GM19397 (cell line): ENCODE measurements at regions not wholly inside any gene's neighbourhood (a gene's known extent, or its start where the extent isn't known, plus 50 kb on each side); places are given as distances from the start of the nearest gene placed in this dataset.
A peak's percentile ranks its signal among the peaks of the same experiment; 100 is the strongest.

Source experiments
- ATAC-seq: cut with Tn5 transposase; IDR thresholded peaks from one replicate; pipeline ENCODE4 v1.9.1; 2021; ENCODE audit warnings: mild to moderate bottlenecking, moderate library complexity; ENCODE audit not compliant: unreplicated experiment

DNA sequence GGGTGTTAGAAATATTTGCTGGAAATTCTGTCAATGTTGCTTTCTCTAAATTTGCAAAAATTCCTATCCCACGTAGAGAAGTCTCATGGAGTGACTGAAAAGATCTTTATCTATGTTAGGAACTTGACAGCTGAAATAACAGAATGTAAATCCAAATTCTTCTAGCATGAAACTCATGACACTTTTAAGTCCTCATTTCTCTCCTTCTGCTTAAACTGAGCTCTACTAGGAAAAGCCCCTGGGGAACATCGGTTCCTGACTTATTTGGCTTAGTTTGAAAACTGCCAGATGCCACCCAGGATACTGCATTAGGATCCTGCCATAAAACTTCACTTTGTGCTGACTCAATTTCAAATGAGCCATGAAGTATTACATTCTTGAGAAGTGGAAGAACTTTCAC is 426.0 kb downstream of the GALC start:
- no peak for ATAC-seq

DNA sequence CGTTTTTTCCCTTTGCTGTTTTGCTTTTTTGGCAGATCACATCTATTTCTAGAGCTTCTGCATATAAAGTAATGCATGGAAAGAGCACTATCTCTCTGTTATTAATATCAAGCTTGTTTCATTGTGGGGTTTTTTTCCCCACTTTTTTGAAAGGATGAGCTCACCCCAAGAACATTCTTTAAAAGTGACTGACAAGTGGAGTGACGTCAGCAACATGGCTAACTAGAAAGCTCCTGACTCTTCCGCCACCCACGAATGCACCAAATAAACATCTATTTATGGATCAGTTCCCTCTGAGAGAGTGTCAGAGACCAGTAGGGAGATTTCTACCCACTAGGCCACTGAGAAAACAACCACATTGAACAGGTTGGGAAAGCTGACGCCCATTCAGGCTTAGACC is 445.4 kb downstream of the GALC start:
- ATAC-seq, result no peak

DNA sequence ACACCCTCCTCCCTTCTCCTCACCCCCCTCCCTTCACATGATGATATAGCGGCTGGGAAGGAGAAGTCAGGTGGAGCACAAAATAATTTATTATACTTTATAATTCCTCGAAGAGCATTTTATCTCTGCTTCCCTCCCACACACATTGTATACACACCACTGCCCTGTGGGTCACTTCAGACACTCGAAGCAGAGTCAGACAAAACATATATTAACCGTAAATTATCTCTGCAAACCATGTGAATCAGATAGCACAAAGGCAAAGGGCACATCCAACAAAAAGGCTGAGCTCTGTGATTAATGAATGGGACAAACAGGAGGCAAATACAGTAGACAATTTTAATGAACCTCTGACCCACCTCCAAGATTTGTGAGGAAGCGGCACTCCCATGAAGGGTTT is 450.7 kb downstream of the GALC start:
- no peak for ATAC-seq

DNA sequence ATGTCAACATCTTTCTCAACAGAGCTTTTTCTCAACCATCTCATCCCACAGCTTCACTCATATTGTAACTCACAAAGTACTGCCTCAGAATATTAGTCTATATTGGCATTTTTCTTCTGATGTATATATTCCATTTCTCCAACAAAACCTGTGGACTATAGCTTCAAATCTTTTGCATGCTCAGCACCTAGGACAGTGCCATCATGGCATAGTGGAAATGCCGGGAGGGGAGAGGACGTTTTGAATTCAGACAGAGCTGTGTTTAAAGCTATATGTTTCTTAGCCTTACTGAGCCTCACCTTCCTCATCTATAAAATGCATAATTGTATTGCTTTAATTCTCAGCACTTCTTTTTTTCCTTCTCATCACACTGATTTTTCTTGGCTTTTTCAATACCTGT is 452.6 kb downstream of the GALC start:
- no peak for ATAC-seq

DNA sequence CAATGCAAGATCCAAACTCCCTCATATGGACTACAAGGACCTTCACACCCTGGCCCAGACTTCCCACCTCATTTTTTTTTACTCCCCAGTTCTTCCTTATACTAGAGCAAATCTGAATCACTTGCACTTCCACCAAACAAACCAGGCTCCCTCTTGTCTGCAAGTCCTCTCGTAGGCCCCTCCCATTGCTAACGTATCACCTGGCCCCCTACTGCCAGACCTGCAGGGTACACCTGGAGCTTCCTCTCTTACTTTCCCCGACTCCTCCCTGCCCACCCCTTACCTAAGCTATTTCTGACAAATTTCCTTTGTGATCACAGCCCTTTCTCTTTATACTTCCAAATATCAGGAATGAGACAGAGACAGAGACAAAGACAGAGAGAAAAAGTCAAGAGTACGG is 463.9 kb downstream of the GALC start:
- no peak for ATAC-seq

DNA sequence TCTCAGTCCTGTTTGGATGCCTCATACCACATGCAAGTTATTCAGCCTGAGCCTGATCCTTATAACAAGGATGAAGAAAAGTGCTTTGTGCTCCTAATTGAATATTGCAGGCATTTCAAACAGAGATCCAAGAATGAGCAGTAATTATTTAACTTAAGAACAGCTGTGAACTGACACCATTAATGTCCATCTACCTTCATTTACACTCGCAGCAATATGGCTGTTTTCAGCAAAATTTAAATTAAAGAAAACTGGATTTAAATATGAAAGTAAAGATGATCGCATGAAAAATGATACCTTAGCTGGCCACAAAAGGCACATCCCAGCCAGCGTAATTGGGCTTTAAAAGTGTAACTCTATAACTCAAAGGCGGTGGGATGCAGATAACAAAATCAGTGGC is 466.3 kb downstream of the GALC start:
- no peak for ATAC-seq

DNA sequence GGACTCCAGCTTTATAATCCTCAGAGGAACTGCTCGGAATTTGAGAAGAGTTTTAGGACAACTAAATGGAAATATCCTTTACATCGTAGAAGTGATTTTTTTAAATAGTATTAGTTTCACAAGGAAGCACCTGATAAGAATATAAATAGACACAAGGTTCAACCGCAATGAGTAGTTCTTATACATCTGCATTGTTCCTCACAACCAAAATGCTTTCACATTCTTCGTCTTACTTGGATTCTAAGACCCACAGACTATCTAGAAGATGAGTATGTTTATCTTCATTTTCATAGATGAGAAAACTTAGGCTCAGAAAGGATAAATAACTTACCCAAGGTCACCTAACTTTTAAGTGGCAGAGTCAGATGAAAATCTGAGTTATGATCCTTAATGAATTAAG is 469.0 kb downstream of the GALC start:
- no peak for ATAC-seq

DNA sequence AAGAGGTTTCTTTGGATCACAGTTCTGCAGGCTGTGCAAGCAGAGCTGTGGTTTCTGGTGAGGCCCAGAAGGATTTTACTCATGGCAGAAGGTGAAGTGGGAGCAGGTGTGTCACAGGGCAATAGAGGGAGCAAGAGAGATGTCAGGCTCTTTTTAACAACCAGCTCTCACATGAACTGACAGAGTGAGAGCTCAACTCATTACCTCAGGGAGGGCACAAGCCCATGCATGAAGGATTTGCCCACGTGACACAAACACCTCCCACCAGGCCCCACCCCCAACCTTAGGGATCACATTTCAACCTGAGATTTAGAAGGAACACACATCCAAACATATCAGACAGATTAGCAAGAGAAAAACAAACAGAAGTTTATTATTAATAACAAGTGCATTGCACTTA is 470.4 kb downstream of the GALC start:
- ATAC-seq, result no peak

DNA sequence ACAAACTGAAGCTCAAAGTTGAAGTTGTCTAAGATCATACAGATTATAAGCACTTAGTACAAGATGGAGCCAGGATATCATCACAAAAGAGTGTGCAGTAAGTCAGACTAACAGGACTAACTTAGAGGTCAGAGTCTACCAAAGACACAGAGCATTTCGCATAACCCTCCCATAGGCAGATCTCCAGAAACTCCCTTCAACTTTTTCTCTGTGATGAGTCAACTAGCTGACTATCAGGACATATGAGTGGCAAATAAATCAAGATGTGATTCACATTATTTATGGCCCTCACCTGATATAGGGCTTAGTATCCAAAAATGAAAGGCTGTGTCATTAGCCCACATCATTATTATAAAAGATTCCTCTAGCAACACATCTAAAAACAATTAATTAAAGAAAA is 484.6 kb downstream of the GALC start:
- no peak for ATAC-seq

DNA sequence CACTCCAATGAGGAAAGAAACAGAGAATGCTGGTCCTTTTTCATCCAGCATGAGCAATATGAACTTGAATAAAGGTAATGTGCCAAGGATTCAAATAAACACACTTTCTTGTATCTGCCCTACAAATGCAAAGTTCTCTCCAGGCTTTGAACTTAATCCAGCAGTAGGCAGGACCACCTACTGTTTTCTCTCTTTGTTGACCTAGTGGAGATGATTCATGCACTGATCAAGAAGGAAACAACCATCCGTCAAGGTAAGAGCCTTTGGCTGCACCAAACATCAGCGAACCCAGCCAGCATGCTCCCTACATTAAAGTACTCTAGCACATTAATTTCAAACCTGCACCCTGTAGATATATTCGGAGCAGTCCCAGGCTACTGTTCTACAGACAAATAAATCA is 489.3 kb downstream of the GALC start:
- no peak for ATAC-seq

DNA sequence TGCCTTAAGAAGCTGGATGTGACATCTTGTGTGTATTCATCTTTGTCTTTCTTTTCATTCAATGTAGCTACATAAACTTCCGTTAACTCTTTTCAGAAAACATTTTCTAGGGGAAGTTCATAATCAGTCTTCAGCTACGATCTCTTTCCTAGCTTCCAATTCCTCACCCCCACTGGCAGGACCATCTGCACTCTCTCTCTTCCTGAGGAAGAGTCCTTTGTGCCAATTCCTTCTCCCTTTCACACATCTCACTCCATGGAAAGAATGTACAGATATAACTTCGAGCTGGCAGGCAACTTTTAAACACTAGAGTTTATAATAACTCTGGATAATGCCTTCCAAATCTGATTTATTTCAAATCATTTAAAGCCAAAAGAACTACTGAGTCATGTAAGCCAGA is 495.7 kb downstream of the GALC start:
- no peak for ATAC-seq

DNA sequence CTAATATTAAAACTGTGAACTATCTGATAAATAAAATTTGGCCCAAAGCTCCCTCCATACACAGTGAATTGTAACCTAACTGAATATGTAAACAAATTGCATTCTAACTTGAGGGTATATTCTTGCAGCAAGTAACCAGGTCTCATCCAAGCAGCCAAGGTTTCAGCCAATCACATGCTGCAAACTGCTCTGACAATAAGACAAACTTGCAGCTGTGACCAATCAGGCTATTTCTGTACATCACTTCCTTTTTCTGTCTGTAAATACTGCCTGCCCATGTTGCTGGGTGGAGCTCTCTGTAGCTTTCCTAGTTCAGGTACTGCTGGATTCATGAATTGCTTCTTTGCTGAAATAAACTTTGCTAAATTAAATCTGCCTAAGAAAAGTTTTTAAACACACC is 499.0 kb downstream of the GALC start:
- no peak for ATAC-seq

DNA sequence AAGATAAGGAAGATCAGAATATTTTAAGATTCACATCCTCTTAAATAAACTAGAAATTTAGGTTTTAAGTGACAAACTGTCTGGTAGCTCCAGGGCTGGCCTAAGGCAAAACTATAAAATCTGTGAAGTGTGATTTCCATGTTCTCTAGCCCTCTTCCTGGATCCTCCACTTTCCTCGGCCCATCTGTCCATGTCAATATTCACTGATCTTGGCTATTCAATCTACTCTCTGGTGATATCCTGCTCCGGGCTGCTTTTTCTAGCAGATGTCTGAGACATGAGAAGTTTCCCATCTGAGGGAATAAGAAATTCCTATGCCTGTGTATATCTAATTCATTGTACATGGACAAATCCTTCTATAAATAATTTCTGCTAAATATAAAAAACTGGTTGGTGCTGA is 500.4 kb downstream of the GALC start:
- ATAC-seq, result no peak

DNA sequence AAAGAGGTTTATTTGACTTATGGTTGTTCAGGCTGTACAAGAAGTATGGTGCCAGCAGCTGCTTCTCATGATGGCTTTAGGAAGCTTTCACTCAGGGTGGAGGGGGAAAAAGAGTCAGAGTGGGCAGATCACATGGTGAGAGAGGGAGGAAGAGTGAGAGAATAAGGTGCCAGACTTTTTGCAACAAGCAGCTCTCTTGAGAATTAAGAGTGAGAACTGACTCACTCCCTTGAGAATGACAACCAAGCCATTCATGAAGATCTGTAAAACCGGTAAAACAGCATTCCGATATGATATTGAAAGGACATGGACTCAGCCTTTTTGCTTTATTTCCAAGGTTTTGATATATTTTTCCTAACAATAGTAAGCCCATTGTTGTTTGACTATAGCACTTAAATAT is 501.2 kb downstream of the GALC start:
- ATAC-seq, result no peak

DNA sequence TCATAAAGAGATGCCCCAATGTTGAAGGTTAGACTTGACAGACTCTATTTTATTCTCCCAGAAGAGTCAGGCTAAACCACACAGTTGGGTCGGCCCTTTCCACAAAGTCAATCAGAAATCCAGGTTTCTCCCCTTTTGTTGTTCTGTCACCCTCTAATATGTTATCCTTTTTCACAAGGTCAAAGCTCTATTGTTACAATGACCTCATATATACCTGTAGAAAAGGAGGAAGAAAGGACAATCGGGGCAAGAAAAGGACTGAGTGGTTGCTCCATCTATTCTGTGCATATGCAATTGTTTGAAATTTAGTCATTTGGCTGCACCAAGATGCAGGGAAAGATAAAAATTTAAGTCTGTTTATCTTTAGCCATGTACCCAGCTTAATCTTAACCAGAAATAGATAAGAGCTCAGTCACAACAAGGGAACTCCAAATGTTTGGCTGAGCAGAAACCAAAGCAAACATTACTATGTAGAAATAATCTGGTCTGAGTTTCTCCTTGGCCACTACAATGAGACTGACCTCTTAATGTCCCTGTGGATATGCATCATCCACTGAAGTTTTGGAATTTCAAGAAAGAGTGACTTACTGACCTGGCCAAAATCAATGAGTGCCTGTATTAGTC is 503.7 kb downstream of the GALC start:
- ATAC-seq, result no peak

DNA sequence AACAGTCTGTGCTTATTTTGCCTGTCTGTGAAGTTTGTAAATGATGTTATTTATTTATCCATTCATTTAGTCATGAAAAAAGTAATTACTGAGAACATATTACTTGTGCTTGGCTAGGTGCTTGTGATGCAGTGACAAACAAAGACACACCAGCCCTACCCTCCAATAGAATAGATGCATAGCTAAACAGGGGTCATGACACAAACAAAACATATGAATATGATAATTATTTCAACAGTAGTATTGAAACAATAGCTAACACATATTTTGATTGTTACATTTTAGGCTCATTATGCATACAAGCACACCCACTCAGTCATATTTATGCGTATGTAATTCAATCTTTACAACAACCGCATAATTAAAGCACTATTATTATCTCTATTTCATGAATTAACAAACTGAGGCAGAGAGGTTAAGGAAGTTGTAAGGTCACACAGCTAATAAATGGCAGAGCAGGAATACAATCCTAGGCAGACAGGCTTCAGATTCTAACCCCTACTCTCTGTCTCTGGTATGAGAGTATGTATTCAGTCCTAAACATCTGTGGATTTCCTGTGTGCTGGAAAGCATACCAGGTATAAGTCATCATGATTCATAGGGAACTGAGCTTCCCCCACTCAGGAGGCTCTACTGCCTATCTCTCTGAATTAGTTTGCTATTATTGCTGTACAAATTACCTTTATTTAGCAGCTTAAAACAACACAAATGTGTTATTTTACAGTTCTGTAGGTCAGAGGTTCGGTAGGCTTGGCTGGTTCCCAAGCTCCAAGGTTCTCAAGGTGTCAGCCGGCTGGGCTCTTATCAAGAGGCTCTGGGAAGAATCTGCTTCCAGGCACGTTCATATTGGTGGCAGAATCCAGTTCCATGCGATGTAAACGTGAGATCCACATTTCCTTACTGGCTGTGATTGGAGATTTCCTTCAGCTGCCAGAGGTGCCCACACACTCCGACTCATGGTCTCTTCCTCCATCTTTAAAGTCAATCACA is 509.4 kb downstream of the GALC start:
- ATAC-seq, result no peak

DNA sequence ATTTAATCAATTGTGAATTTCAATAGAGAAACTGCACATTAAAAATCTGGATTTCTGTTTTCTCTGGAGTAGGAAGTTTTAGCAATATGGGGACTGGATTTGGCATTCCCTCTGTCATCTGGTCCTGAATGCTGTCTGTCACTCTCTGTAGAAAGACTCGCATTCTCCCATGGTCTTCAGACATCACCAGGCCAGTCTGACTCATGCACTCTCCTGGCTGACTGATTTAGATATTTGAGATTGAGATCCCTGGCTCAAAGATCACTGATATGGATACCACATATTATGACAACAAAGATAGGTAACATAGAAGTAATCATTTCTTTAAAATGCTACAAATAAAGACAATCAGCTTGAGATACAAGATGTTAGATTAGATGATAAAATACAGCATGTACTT is 524.5 kb downstream of the GALC start:
- ATAC-seq, result no peak

DNA sequence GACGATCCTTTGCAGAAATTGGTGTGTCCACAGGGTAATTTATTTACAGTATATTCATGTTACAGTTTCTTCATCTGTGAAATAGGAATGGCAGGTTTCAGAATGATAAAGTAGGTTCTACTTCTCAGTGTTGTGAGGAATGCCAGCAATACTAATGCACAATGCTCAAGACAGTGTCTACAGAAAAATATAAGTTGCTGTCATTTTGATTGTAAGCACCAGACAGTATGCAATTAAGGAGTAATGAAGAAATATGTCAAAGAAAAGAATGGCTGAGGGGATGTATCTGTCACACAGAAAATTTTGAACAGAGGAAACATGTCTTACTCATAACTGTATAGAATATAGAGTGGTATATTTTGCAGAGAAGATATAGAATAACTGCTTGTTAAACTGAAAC is 525.4 kb downstream of the GALC start:
- ATAC-seq, result no peak

DNA sequence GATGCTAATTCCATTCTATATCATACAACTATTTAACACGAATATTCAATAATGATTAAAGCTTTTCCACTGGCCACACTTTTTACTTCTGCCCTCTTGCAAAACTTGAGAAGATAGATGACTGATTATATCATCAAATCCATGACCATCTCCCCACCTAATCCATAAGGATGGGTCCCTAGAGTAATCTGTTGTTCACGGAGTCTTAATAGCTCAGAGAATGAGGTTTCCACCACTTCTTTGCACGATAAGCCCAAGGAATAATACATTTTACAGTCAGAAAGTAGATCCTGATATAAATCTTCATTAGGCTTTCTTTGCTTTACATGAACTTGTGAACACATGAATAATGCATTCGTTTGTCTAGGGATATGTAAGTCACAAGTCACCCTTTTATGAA is 527.2 kb downstream of the GALC start:
- no peak for ATAC-seq

DNA sequence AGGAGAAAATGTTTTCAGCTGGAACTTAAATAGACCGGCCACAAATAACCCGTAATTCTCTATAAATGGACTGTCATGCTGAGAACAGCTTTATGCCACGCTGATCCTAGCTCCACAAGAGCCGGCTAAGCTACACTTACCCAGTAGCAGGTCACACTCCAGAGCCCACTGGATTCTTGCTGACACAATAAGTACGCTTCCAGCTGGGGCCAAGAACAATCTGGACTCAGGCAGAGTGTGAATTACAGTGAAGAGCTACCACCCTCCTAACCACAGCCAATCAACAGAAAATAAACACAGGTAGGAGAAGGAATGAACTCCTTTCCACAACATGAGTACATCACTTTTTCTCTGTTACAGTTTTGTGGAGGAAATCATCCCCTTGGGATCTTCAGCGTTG is 531.3 kb downstream of the GALC start:
- no peak for ATAC-seq

DNA sequence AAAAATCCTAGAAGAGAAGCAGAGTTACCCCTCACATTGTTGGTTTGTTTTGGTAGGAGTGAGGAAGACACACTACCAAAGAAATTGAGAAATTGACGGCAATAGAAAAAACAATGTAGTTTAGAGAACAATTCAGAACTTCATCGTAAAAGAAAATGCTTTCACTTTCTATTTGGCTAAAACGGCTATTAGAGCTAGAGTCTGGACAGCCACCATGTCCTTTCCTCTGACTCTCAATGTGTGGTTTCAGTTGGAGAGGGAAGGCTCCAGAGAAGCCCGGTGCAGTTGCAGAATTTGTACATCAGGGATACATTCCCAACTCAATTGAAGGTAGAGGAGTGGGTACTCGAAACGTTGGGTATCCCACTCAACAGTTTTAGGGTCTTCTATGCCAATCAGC is 535.3 kb downstream of the GALC start:
- peak; percentile 61 for ATAC-seq

DNA sequence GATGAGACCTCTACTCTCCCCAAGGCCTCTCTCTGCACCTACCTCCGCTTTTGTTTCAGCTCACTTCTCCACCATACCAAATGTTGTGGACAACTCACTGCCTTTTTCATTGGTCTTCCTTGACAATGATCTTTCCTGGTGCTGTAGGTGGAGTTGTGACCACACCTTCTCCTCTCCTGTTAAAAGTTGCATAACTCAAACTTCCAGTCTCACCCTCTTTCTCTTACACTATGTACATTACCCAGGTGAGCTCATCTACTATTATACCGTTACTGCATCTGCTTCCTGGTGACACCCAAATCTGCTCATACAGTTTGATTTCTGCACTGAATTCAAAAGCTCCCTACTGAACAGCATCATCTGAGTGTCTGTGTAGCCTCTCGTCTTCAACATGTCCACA is 542.8 kb downstream of the GALC start:
- no peak for ATAC-seq

DNA sequence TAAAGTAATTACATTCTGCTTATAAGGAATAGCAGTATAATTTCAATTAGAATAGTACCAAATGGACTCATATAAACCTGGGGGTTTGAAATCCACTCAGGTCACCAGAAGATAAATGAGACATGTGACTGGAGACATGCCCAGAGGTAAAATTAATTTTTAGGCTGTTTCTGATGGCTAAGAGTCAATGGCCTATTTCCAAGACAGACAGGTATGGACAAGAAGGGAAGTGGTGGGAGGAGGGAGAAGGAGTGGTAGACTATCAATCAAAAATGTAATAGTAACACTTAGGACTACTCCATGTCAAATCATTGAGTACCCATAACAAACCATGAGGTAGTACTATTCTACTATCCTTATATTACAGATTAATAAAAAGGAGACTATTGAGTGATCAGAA is 544.0 kb downstream of the GALC start:
- ATAC-seq, result no peak
